ENCODE measurements at regions not wholly inside any gene's neighbourhood (a gene's known extent, or its start where the extent isn't known, plus 50 kb on each side); places are given as distances from the start of the nearest gene placed in this dataset.
"Not testable (repeated sequence)": the region's sequence is repeated elsewhere in the genome, so short reads cannot be mapped to it uniquely, and the experiment has no call there.

- H3K4me3 ChIP-seq (ENCODE audit: low read depth, low read length): no peak overlapping the region
Observed at GRCh38 chr16:73973174-73973573, 323.4 kb upstream of the PSMD7 start.

- H3K4me3 ChIP-seq (ENCODE audit: low read depth, low read length): no peak overlapping the region
Observed at GRCh38 chr16:73966851-73967250, 329.8 kb upstream of the PSMD7 start.

- H3K4me3 ChIP-seq (ENCODE audit: low read depth, low read length): no peak overlapping the region
Observed at GRCh38 chr16:73965591-73965990, 331.0 kb upstream of the PSMD7 start.

GRCh38 chr16:73956587-73957494, 339.8 kb upstream of the PSMD7 start:
- H3K4me3 ChIP-seq (ENCODE audit: low read depth, low read length): no peak overlapping the region

DNA sequence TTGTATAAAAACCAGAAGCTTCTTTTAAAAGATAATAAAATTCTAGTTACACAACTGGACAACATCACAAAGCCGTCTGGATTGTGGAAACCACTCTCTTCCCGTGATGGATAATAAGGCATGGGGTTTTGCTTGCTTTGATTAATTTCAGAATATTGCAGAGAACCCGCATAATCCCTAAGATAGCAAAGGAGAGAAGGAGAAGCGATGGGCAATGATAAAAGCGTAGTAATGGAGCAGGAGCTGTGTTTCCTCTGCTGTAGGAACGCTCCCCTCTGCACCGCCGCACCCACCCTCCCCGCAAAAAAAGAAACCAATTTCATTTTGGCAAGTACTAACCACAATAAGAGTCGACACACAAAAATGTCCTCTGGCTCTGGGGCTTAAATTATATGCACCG, 340.9 kb upstream of the PSMD7 start:
- no peak overlapping the region for H3K4me3 ChIP-seq (ENCODE audit: low read depth, low read length)

GRCh38 chr16:73955255-73955654, 341.4 kb upstream of the PSMD7 start:
- no peak overlapping the region for H3K4me3 ChIP-seq (ENCODE audit: low read depth, low read length)

GRCh38 chr16:73951481-73951880, 345.1 kb upstream of the PSMD7 start:
- H3K4me3 ChIP-seq (ENCODE audit: low read depth, low read length): no peak overlapping the region

GRCh38 chr16:73949574-73950320, 346.9 kb upstream of the PSMD7 start:
- no peak overlapping the region for H3K4me3 ChIP-seq (ENCODE audit: low read depth, low read length)

DNA sequence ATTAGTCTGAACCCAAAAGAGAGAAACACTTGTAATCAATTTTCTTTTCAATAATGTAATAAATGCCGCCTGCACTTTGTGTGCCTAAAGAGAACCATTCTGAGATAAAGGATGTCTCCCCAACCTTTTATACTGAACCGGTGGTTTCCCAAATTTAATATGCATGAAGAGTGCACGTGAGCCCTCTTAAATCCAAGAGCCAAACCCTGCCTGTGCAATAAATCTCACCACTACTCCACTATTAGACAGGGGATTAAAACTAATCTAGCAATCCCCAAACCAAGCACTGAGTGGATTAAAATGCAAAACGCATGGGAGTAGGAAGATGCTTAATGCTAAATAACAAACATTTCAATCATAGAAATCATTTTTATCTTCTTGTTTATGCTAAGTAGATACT, 351.0 kb upstream of the PSMD7 start:
- H3K4me3 ChIP-seq (ENCODE audit: low read depth, low read length): no peak overlapping the region

- not testable (repeated sequence) for H3K4me3 ChIP-seq (ENCODE audit: low read depth, low read length)
Observed at GRCh38 chr16:73943184-73943583, 353.4 kb upstream of the PSMD7 start.

GRCh38 chr16:73940786-73941185, 355.8 kb upstream of the PSMD7 start:
- not testable (repeated sequence) for H3K4me3 ChIP-seq (ENCODE audit: low read depth, low read length)

DNA sequence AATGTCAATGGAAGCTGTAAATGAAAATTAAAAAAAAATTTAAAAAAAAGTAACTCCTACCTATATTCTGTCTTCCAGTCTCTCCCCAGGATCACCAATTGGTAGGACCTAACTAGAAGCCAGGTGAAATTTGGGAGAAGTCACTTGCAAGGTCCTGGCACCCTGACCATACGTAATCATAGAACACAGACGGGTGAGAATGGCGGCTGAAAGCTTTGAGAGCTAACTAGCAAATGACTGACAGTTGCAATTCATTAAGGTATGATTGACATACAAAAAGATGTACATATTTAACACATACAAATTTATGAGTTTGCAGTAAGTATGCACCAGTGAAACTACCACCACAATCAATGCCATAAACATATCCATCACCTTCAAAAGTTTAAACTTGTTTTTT, 372.7 kb upstream of the PSMD7 start:
- H3K4me3 ChIP-seq (ENCODE audit: low read depth, low read length): no peak overlapping the region

DNA sequence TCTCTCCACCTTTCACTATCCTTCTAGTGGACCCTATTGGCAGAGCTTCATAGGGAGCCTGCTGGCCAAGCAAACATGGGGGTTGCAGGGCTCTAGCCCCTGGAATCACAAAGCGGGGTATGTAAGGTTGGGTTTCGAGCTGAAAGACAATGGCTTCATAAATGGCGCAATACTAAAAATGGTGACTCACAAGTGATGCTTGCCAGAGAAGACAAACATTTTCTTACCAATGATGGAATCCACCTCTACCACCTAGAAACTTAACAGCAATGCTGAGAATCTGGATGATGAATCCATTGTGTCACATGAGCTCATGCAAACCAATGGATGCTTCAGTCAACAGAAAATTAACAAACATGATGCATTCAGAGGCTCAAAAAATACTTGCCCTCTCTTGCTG, 375.3 kb upstream of the PSMD7 start:
- no peak overlapping the region for H3K4me3 ChIP-seq (ENCODE audit: low read depth, low read length)

GRCh38 chr16:73916829-73917594, 379.6 kb upstream of the PSMD7 start:
- H3K4me3 ChIP-seq (ENCODE audit: low read depth, low read length): no peak overlapping the region

DNA sequence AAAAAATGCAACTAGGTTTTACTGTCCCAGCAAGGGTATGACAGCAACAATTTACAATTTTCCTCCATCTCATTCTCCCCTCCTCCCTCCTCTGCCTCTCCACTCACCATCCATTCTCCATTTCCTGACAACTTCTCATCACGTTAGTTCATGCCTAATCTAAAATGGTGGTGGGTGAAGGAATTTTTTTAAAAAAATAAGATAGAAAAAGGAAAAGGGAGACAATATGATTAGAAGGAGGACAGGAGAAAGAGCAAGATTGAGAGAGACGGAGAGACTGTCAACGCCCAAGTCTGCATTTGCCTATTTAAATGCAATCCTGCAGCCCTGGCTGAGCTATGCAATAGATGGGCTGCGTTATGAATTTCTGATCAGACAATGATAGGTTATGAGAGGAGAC, 380.7 kb upstream of the PSMD7 start:
- H3K4me3 ChIP-seq (ENCODE audit: low read depth, low read length): no peak overlapping the region

DNA sequence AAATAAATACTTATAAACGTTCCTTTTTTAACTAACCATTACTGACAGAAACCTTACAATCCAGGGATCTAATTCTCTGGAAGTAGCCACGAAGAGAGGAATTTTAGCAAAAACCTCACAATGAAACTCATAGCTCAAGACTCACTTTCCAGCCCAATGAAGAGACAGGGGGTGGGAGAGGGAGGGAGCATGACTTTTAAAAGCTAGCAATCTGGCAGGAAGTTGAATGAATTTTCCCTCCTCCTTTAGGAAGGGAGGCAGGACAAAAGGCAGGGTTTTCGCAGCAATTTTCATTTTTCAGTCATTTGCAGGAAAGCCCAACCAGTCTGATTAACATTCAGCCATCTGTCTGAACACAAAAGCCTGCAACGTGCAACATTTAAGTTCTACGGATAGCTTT, 381.5 kb upstream of the PSMD7 start:
- H3K4me3 ChIP-seq (ENCODE audit: low read depth, low read length): no peak overlapping the region

GRCh38 chr16:73912850-73913249, 383.8 kb upstream of the PSMD7 start:
- no peak overlapping the region for H3K4me3 ChIP-seq (ENCODE audit: low read depth, low read length)

DNA sequence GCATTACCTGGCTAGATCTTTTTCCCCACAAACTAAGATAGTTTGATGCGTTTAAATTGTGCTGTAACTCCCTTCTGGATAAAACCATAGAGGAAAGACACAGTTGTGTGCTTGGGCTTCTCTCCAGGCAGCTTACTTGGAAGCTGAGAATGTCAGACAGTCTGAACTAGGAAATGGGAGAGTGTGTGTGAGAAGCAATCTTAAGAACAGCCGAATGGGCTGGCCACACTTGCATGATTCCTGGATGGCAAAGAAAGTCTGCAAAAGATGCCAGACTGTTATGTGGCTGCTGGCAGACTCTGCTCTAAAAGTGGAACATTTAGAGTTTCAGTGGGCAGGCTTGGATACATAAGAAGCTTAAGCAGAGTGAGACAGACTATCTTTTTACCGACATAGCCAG, 384.3 kb upstream of the PSMD7 start:
- no peak overlapping the region for H3K4me3 ChIP-seq (ENCODE audit: low read depth, low read length)

GRCh38 chr16:73909529-73910035, 387.0 kb upstream of the PSMD7 start:
- no peak overlapping the region for H3K4me3 ChIP-seq (ENCODE audit: low read depth, low read length)

DNA sequence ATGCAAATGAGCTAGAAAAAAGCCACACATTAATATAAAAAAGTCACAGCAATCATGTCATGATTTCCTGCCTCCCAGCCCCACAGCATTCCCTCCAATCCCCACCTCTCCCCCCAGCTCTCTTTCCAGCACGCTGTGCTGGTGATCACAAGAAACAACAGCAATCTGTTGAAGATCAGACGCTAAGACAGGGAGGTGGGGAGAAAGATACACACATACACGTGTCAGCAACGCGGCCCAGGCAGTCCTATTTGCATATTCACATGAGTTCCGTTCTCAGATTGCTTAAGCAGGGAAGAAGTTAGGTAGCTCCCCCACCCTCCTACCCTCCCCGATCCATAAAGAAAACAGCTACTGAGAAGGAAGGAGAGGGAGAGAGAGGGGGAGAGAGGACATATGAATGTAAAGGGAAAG, 405.5 kb upstream of the PSMD7 start:
- H3K4me3 ChIP-seq (ENCODE audit: low read depth, low read length): no peak overlapping the region
